ENCODE measurements at regions not wholly inside any gene's neighbourhood (a gene's known extent, or its start where the extent isn't known, plus 50 kb on each side); places are given as distances from the start of the nearest gene placed in this dataset.

GRCh38 chr5:14028938-14029584 lies 84.6 kb upstream of the DNAH5 start:
- no peak overlapping the region for H3K9ac ChIP-seq (ENCODE audit: low read depth in 1 of 2, low read length in 2 of 2)
- H3K27ac ChIP-seq (ENCODE audit: low read depth in 1 of 2, low read length in 2 of 2), result no peak overlapping the region
- DNase-seq (ENCODE audit: low spot score), result no peak
- no peaks in the 10 kb centered on the region for H3K4me1 ChIP-seq (ENCODE audit: control insufficient read depth in 4 of 4, insufficient read depth in 4 of 4, low read length in 3 of 4)
- H3K4me3 ChIP-seq (ENCODE audit: low read depth in 1 of 3, low read length in 3 of 3), result no peak overlapping the region
- no peaks in the 10 kb centered on the region for H3K9me3 ChIP-seq (ENCODE audit: control insufficient read depth in 4 of 4, low read length in 3 of 4)
- no peaks in the 10 kb centered on the region for H3K36me3 ChIP-seq (ENCODE audit: control insufficient read depth in 4 of 4, insufficient read depth in 3 of 4, low read depth in 1 of 4, low read length in 3 of 4)
- no peaks in the 10 kb centered on the region for H3K27me3 ChIP-seq (ENCODE audit: control insufficient read depth in 4 of 4, insufficient read depth in 4 of 4, low read length in 3 of 4)
- 70% methylated on average over 7 of the region's 7 CpGs for WGBS
- TF ChIP-seq REST (IDR thresholded peaks at IDR 0.05) (no peak), YY1 (IDR thresholded peaks at IDR 0.05) (no peak), ATF3 (IDR thresholded peaks at IDR 0.05) (no peak), FOXA1 (IDR thresholded peaks at IDR 0.05) (no peak), FOXA2 (IDR thresholded peaks at IDR 0.05) (no peak), EGR1 (IDR thresholded peaks at IDR 0.05; ENCODE audit: low read depth in 2 of 2) (no peak), TAF1 (conservative IDR thresholded peaks at IDR 0.05) (no peak), ZBTB33 (IDR thresholded peaks at IDR 0.05) (no peak), JUND (IDR thresholded peaks at IDR 0.05) (no peak), GABPA (IDR thresholded peaks at IDR 0.05 in 1 of 2, conservative IDR thresholded peaks at IDR 0.05 in 1 of 2) (no peak), CTCF (IDR thresholded peaks at IDR 0.05; ENCODE audit: low read depth, low read length, missing input control) (no peak), RXRA (IDR thresholded peaks at IDR 0.05) (no peak), HNF4G (IDR thresholded peaks at IDR 0.05) (no peak), SP1 (IDR thresholded peaks at IDR 0.05) (no peak), NR2F2 (IDR thresholded peaks at IDR 0.05) (no peak), HNF4A (conservative IDR thresholded peaks at IDR 0.05) (no peak)
- TF ChIP-seq, protein P1, sequence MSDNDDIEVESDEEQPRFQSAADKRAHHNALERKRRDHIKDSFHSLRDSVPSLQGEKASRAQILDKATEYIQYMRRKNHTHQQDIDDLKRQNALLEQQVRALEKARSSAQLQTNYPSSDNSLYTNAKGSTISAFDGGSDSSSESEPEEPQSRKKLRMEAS (IDR thresholded peaks at IDR 0.05), result no peak
